ENCODE measurements at regions not wholly inside any gene's neighbourhood (a gene's known extent, or its start where the extent isn't known, plus 50 kb on each side); places are given as distances from the start of the nearest gene placed in this dataset.

GRCh38 chr4:116942315-116942714, 143.1 kb downstream of the TRAM1L1 start:
- TF ChIP-seq NFIC (IDR thresholded peaks at IDR 0.05), result no peak
- no peak for TF ChIP-seq RAD21 (IDR thresholded peaks at IDR 0.05; ENCODE audit: low read depth)
- no peak for TF ChIP-seq MAX (IDR thresholded peaks at IDR 0.05)
- no peak for TF ChIP-seq EP300 (IDR thresholded peaks at IDR 0.05; ENCODE audit: borderline replicate concordance)
- no peak for TF ChIP-seq YY1 (IDR thresholded peaks at IDR 0.05; ENCODE audit: low read depth)
- no peak for TF ChIP-seq TAF1 (IDR thresholded peaks at IDR 0.05; ENCODE audit: low read depth)
- no peak for TF ChIP-seq REST (IDR thresholded peaks at IDR 0.05; ENCODE audit: low read depth)
- TF ChIP-seq CEBPB (IDR thresholded peaks at IDR 0.05), result no peak
- no peak for TF ChIP-seq ZBTB7A (IDR thresholded peaks at IDR 0.05; ENCODE audit: low read depth)
- no peak for TF ChIP-seq USF1 (IDR thresholded peaks at IDR 0.05)
- TF ChIP-seq TEAD4 (IDR thresholded peaks at IDR 0.05), result no peak
- TF ChIP-seq FOXM1 (IDR thresholded peaks at IDR 0.05; ENCODE audit: borderline replicate concordance, low read depth), result no peak
- TF ChIP-seq EGR1 (IDR thresholded peaks at IDR 0.05), result no peak
- TF ChIP-seq CREB1 (IDR thresholded peaks at IDR 0.05; ENCODE audit: low read depth), result no peak
